ENCODE measurements at regions not wholly inside any gene's neighbourhood (a gene's known extent, or its start where the extent isn't known, plus 50 kb on each side); places are given as distances from the start of the nearest gene placed in this dataset.

DNA sequence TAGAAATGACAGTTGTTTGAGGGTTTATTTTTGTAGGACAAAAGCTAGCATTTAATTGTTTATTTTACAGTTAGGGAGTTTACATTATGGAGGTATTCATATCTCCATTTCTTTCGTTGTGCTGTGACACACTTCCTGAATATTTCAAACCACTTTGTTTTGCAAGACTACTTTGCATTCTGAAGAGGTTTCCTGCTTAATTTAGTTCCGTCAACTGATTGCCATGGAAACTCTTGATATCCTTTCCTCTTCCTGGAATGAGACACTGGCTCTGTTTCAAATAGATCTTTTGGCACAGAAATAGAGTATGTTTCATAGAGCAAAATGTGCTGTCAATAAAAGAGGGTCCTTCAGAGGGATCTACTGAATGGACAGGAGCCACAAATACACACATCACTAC is 159.5 kb upstream of the AGR3 start:
- TF ChIP-seq, protein P1, sequence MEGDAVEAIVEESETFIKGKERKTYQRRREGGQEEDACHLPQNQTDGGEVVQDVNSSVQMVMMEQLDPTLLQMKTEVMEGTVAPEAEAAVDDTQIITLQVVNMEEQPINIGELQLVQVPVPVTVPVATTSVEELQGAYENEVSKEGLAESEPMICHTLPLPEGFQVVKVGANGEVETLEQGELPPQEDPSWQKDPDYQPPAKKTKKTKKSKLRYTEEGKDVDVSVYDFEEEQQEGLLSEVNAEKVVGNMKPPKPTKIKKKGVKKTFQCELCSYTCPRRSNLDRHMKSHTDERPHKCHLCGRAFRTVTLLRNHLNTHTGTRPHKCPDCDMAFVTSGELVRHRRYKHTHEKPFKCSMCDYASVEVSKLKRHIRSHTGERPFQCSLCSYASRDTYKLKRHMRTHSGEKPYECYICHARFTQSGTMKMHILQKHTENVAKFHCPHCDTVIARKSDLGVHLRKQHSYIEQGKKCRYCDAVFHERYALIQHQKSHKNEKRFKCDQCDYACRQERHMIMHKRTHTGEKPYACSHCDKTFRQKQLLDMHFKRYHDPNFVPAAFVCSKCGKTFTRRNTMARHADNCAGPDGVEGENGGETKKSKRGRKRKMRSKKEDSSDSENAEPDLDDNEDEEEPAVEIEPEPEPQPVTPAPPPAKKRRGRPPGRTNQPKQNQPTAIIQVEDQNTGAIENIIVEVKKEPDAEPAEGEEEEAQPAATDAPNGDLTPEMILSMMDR (IDR thresholded peaks at IDR 0.05 in 2 of 3, conservative IDR thresholded peaks at IDR 0.05 in 1 of 3; ENCODE audit: control insufficient read depth in 2 of 3, extremely low read depth in 1 of 3, insufficient read depth in 1 of 3, low read depth in 3 of 3, low read length in 3 of 3): no peak
- TF ChIP-seq, protein P2, sequence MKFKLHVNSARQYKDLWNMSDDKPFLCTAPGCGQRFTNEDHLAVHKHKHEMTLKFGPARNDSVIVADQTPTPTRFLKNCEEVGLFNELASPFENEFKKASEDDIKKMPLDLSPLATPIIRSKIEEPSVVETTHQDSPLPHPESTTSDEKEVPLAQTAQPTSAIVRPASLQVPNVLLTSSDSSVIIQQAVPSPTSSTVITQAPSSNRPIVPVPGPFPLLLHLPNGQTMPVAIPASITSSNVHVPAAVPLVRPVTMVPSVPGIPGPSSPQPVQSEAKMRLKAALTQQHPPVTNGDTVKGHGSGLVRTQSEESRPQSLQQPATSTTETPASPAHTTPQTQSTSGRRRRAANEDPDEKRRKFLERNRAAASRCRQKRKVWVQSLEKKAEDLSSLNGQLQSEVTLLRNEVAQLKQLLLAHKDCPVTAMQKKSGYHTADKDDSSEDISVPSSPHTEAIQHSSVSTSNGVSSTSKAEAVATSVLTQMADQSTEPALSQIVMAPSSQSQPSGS (IDR thresholded peaks at IDR 0.05; ENCODE audit: low read length): no peak
- TF ChIP-seq SRF (IDR thresholded peaks at IDR 0.05; ENCODE audit: low read depth in 2 of 2, low read length in 2 of 2) (no peak), EP300 (IDR thresholded peaks at IDR 0.05; ENCODE audit: borderline replicate concordance in 1 of 2, control insufficient read depth in 1 of 2, low read depth in 2 of 2, low read length in 2 of 2) (no peak)
